HG03521 (cell line): ENCODE measurements at regions not wholly inside any gene's neighbourhood (a gene's known extent, or its start where the extent isn't known, plus 50 kb on each side); places are given as distances from the start of the nearest gene placed in this dataset.

Experiments
- ATAC-seq: cut with Tn5 transposase; IDR thresholded peaks from one replicate; pipeline ENCODE4 v1.9.1; 2021; ENCODE audit warnings: mild to moderate bottlenecking, moderate library complexity; ENCODE audit not compliant: unreplicated experiment

GRCh38 chr16:73485880-73486279 is 438.0 kb upstream of the ZFHX3 start:
- no peak for ATAC-seq

GRCh38 chr16:73483934-73484711 is 436.2 kb upstream of the ZFHX3 start:
- no peak for ATAC-seq

GRCh38 chr16:73483076-73483791 is 435.3 kb upstream of the ZFHX3 start:
- ATAC-seq: no peak

GRCh38 chr16:73482310-73482709 is 434.4 kb upstream of the ZFHX3 start:
- ATAC-seq: no peak

- no peak for ATAC-seq
These were observed 432.5 kb upstream of the ZFHX3 start for GRCh38 chr16:73480381-73480780.

GRCh38 chr16:73473713-73474112 is 425.8 kb upstream of the ZFHX3 start:
- no peak for ATAC-seq

GRCh38 chr16:73464834-73465233 is 416.9 kb upstream of the ZFHX3 start:
- no peak for ATAC-seq

- ATAC-seq: no peak
These were observed 411.7 kb upstream of the ZFHX3 start for GRCh38 chr16:73459586-73459985.

GRCh38 chr16:73457851-73458250 is 409.9 kb upstream of the ZFHX3 start:
- no peak for ATAC-seq

- ATAC-seq: no peak
These were observed 401.0 kb upstream of the ZFHX3 start for GRCh38 chr16:73448970-73449369.

GRCh38 chr16:73447846-73448245 is 399.9 kb upstream of the ZFHX3 start:
- ATAC-seq: no peak

GRCh38 chr16:73434621-73435020 is 386.7 kb upstream of the ZFHX3 start:
- no peak for ATAC-seq

- ATAC-seq: no peak
These were observed 385.9 kb upstream of the ZFHX3 start for GRCh38 chr16:73433731-73434307.

- no peak for ATAC-seq
These were observed 385.2 kb upstream of the ZFHX3 start for GRCh38 chr16:73432850-73433730.

GRCh38 chr16:73430138-73430537 is 382.2 kb upstream of the ZFHX3 start:
- no peak for ATAC-seq

- ATAC-seq: no peak
These were observed 380.2 kb upstream of the ZFHX3 start for GRCh38 chr16:73428121-73428520.

GRCh38 chr16:73427164-73427563 is 379.2 kb upstream of the ZFHX3 start:
- ATAC-seq: no peak

- no peak for ATAC-seq
These were observed 378.7 kb upstream of the ZFHX3 start for GRCh38 chr16:73426433-73427160.

GRCh38 chr16:73420676-73421075 is 372.7 kb upstream of the ZFHX3 start:
- ATAC-seq: no peak

GRCh38 chr16:73420244-73420643 is 372.3 kb upstream of the ZFHX3 start:
- no peak for ATAC-seq
